ENCODE measurements at regions not wholly inside any gene's neighbourhood (a gene's known extent, or its start where the extent isn't known, plus 50 kb on each side); places are given as distances from the start of the nearest gene placed in this dataset.
A peak's percentile ranks its signal among the peaks of the same experiment; 100 is the strongest.

- ChIA-PET POLR2A (no interaction called here), CTCF (ENCODE audit: low intra/inter-chr PET ratio, low total read pairs) (interaction anchor here (1.2 kb wide), 1 partner anchor 458 kb away, joined by 6 read pairs; no protein-coding TSS in a partner anchor)
- Histone ChIP-seq H3K9me3 (ENCODE audit: low read length) (no peaks in the 10 kb centered on the region), H3K27ac (ENCODE audit: extremely low read length, insufficient read depth, low read length) (no peak overlapping the region), H3K27me3 (ENCODE audit: control insufficient read depth in 1 of 2, insufficient read depth in 2 of 2, low read length in 2 of 2) (no peaks in the 10 kb centered on the region), H3K4me2 (ENCODE audit: low read depth, low read length) (peak overlapping the region; percentile 20; the same call in 1 of the 2 replicates), H3K9ac (ENCODE audit: insufficient read depth, low read depth, low read length) (no peak overlapping the region), H3K36me3 (replicated peaks in 1 of 2; ENCODE audit: control insufficient read depth in 1 of 2, insufficient read depth in 2 of 2, low read length in 2 of 2) (no peaks in the 10 kb centered on the region), H3K4me3 (replicated peaks in 1 of 3; ENCODE audit: insufficient read depth in 1 of 3, low read depth in 2 of 3, low read length in 3 of 3) (no peak overlapping the region), H3K4me1 (ENCODE audit: insufficient read depth, low read length) (no peaks in the 10 kb centered on the region), H3K79me2 (ENCODE audit: insufficient read depth, low read length) (no peaks in the 10 kb centered on the region), H4K20me1 (ENCODE audit: insufficient read depth, low read length) (no peaks in the 10 kb centered on the region), H2AFZ (ENCODE audit: low read length) (no peak overlapping the region)
- intact Hi-C loops (cut with micrococcal nuclease; ENCODE audit: unreplicated experiment) (no loop called here), in situ Hi-C loops (cut with HindIII; ENCODE audit: extremely low pct_ligation_motif_present, low pct_unique_long_range_greater_than_20kb) (no loop called here)
- no peak for TF ChIP-seq TBL1XR1 (IDR thresholded peaks at IDR 0.05; ENCODE audit: borderline replicate concordance, low read length, partially characterized antibody)
- no peak for TF ChIP-seq YY1 (IDR thresholded peaks at IDR 0.05; ENCODE audit: insufficient read depth, insufficient replicate concordance, low read depth, low read length)
- no peak for TF ChIP-seq SIX1 (CRISPR knock-in tag; IDR thresholded peaks at IDR 0.05; ENCODE audit: borderline replicate concordance)
- no peak for TF ChIP-seq MAZ (IDR thresholded peaks at IDR 0.05; ENCODE audit: borderline replicate concordance, low read depth, low read length)
- no peak for TF ChIP-seq MAZ (CRISPR knock-in tag; IDR thresholded peaks at IDR 0.05; ENCODE audit: low read depth)
- no peak for TF ChIP-seq SETDB1 (CRISPR knock-in tag; IDR thresholded peaks at IDR 0.05; ENCODE audit: borderline replicate concordance)
- no peak for TF ChIP-seq ZNF562 (CRISPR knock-in tag; IDR thresholded peaks at IDR 0.05; ENCODE audit: borderline replicate concordance)
- no peak for TF ChIP-seq SP4 (CRISPR knock-in tag; IDR thresholded peaks at IDR 0.05)
- TF ChIP-seq ZNF570 (CRISPR knock-in tag; IDR thresholded peaks at IDR 0.05; ENCODE audit: borderline replicate concordance) = no peak
- no peak for TF ChIP-seq ZNF687 (CRISPR knock-in tag; IDR thresholded peaks at IDR 0.05)
- TF ChIP-seq CEBPG (CRISPR knock-in tag; IDR thresholded peaks at IDR 0.05) = no peak
- TF ChIP-seq NR2C2 (CRISPR knock-in tag; IDR thresholded peaks at IDR 0.05; ENCODE audit: borderline replicate concordance) = no peak
- TF ChIP-seq SMAD1 (CRISPR knock-in tag; IDR thresholded peaks at IDR 0.05; ENCODE audit: borderline replicate concordance, low read depth) = no peak
- TF ChIP-seq ZNF430 (CRISPR knock-in tag; IDR thresholded peaks at IDR 0.05) = no peak
- TF ChIP-seq NRL (CRISPR knock-in tag; IDR thresholded peaks at IDR 0.05; ENCODE audit: borderline replicate concordance) = no peak
- TF ChIP-seq NR3C1 (CRISPR knock-in tag; IDR thresholded peaks at IDR 0.05) = no peak
- no peak for TF ChIP-seq ZNF883 (CRISPR knock-in tag; IDR thresholded peaks at IDR 0.05; ENCODE audit: not compliant biosample characterization)
- TF ChIP-seq LCORL (IDR thresholded peaks at IDR 0.05) = no peak
- TF ChIP-seq LCORL (CRISPR knock-in tag; IDR thresholded peaks at IDR 0.05) = no peak
- no peak for TF ChIP-seq NR2F6 (IDR thresholded peaks at IDR 0.05)
- TF ChIP-seq NR2F6 (CRISPR knock-in tag; IDR thresholded peaks at IDR 0.05) = no peak
- TF ChIP-seq ZFP36L1 (CRISPR knock-in tag; IDR thresholded peaks at IDR 0.05) = no peak
- ATAC-seq (no peak), FAIRE-seq (no peak), DNase-seq (ENCODE audit: low spot score) (no peak)
- BruUV-seq (replicated peaks) = no TSS peak
- WGBS (ENCODE audit: low lambda C conversion rate) = 49% methylated on average over 5 of the region's 5 CpGs
Observed at GRCh38 chr5:26482076-26482809, 556.1 kb downstream of the CDH9 start.
